Neural cell (in vitro differentiated cells): ENCODE measurements at regions not wholly inside any gene's neighbourhood (a gene's known extent, or its start where the extent isn't known, plus 50 kb on each side); places are given as distances from the start of the nearest gene placed in this dataset.

Source experiments
- H2AFZ ChIP-seq: fragments of 200-600, 300-800 bp; sonication (generic), shearing (Covaris generic); 2 replicates; pipeline ENCODE4 v1.6.0; 2014; ENCODE audit warnings: low read depth, mild to moderate bottlenecking, antibody characterized with exemption, low read length, moderate library complexity
- H3F3A ChIP-seq: fragments of 200-600 bp; shearing (Covaris generic); 2 replicates; pipeline ENCODE4 v1.6.1; 2016; ENCODE audit warnings: mild to moderate bottlenecking, moderate library complexity, mixed read lengths, antibody characterized with exemption, low read length; ENCODE audit not compliant: insufficient read depth, poor library complexity, severe bottlenecking
- H3K27ac ChIP-seq: fragments of 200-600, 300-800 bp; sonication (generic), shearing (Covaris generic); 2 replicates; pipeline ENCODE4 v1.5.1; 2014; ENCODE audit warnings: mild to moderate bottlenecking, low read length, moderate library complexity
- H3K27me3 ChIP-seq: fragments of 300-800, 200-600 bp; sonication (generic), shearing (Covaris generic); 2 replicates; pipeline ENCODE4 v1.6.0; 2014; ENCODE audit warnings: mild to moderate bottlenecking, low read depth, low read length, moderate library complexity; ENCODE audit not compliant: insufficient read depth
- H3K36me3 ChIP-seq: fragments of 300-800, 200-600 bp; sonication (generic), shearing (Covaris generic); 2 replicates; pipeline ENCODE4 v1.5.1; 2014; ENCODE audit warnings: mild to moderate bottlenecking, antibody characterized with exemption, low read length, moderate library complexity; ENCODE audit not compliant: insufficient read depth
- H3K4me2 ChIP-seq: fragments of 300-800, 200-600 bp; sonication (generic), shearing (Covaris generic); 2 replicates; pipeline ENCODE4 v1.6.0; 2014; ENCODE audit warnings: mild to moderate bottlenecking, low read length
- H3K4me3 ChIP-seq: fragments of 300-800, 200-600 bp; sonication (generic), shearing (Covaris generic); 2 replicates; pipeline ENCODE4 v1.5.1; 2014; ENCODE audit warnings: mild to moderate bottlenecking, low read length, moderate library complexity
- H3K79me2 ChIP-seq: fragments of 200-600 bp; shearing (Covaris generic); replicated peaks from 2 replicates; pipeline ENCODE4 v1.6.0; 2014; ENCODE audit warnings: mild to moderate bottlenecking, low read length, moderate library complexity; ENCODE audit not compliant: insufficient read depth
- H3K9ac ChIP-seq: fragments of 300-800, 200-600 bp; sonication (generic), shearing (Covaris generic); 2 replicates; pipeline ENCODE4 v1.6.1; 2016; ENCODE audit warnings: mild to moderate bottlenecking, low read length, mixed read lengths
- H3K9me2 ChIP-seq: fragments of 200-600 bp; shearing (Covaris generic); 2 replicates; pipeline ENCODE4 v1.6.1; 2016; ENCODE audit warnings: mild to moderate bottlenecking, low read length, mixed read lengths; ENCODE audit not compliant: insufficient read depth
- H3K9me3 ChIP-seq: fragments of 200-600, 300-800 bp; sonication (generic), shearing (Covaris generic); 2 replicates; pipeline ENCODE4 v1.6.1; 2016; ENCODE audit warnings: mild to moderate bottlenecking, mixed run types, low read length, moderate library complexity, mixed read lengths
- H4K20me1 ChIP-seq: fragments of 200-600 bp; shearing (Covaris generic); 2 replicates; pipeline ENCODE4 v1.6.1; 2016; ENCODE audit warnings: mild to moderate bottlenecking, mixed run types; ENCODE audit not compliant: insufficient read depth
- CTCF ChIP-seq: fragments of 450-650 bp; IDR thresholded peaks from 2 replicates; pipeline ENCODE4 v1.5.1; 2014; ENCODE audit warnings: antibody characterized with exemption, mild to moderate bottlenecking, moderate library complexity; ENCODE audit not compliant: poor library complexity, severe bottlenecking
- EP300 ChIP-seq: fragments of 450-650 bp; conservative IDR thresholded peaks from 2 replicates; pipeline ENCODE4 v1.6.1; 2014; ENCODE audit warnings: antibody characterized with exemption, mild to moderate bottlenecking, moderate library complexity; ENCODE audit not compliant: poor library complexity, severe bottlenecking
- EZH2 ChIP-seq: fragments of 200-600, 300-800 bp; shearing (Covaris generic), sonication (generic); IDR thresholded peaks from 2 replicates; pipeline ENCODE4 v1.6.1; 2014; ENCODE audit warnings: antibody characterized with exemption, low read length, borderline replicate concordance, mild to moderate bottlenecking; ENCODE audit not compliant: insufficient read depth, poor library complexity, severe bottlenecking
- MXI1 ChIP-seq: fragments of 450-650 bp; conservative IDR thresholded peaks from 2 replicates; pipeline ENCODE4 v1.6.1; 2014; ENCODE audit warnings: antibody characterized with exemption, mild to moderate bottlenecking; ENCODE audit not compliant: poor library complexity, severe bottlenecking
- POLR2AphosphoS5 ChIP-seq: IDR thresholded peaks from 2 replicates; pipeline ENCODE4 v1.6.1; 2012
- RAD21 ChIP-seq: fragments of 450-650 bp; conservative IDR thresholded peaks from 2 replicates; pipeline ENCODE4 v1.6.1; 2014; ENCODE audit warnings: antibody characterized with exemption, mild to moderate bottlenecking, moderate library complexity
- REST ChIP-seq: IDR thresholded peaks from 2 replicates; pipeline ENCODE4 v1.6.1; 2012; ENCODE audit warnings: borderline replicate concordance
- SMC3 ChIP-seq: fragments of 450-650 bp; conservative IDR thresholded peaks from 2 replicates; pipeline ENCODE4 v1.6.1; 2014; ENCODE audit warnings: antibody characterized with exemption, mild to moderate bottlenecking, moderate library complexity; ENCODE audit not compliant: poor library complexity
- TAF1 ChIP-seq: IDR thresholded peaks from 2 replicates; pipeline ENCODE4 v1.6.1; 2012; ENCODE audit warnings: low read depth

GRCh38 chr11:69931994-69932910 lies 113.0 kb upstream of the FGF3 start:
- no peaks in the 10 kb centered on the region for H3K9me2 ChIP-seq
- no peaks in the 10 kb centered on the region for H3F3A ChIP-seq
- no peaks in the 10 kb centered on the region for H4K20me1 ChIP-seq
- no peaks in the 10 kb centered on the region for H3K27me3 ChIP-seq
- H3K4me3 ChIP-seq = no peak overlapping the region
- no peak overlapping the region for H3K27ac ChIP-seq
- H3K9ac ChIP-seq = no peak overlapping the region
- no peaks in the 10 kb centered on the region for H3K79me2 ChIP-seq
- no peak overlapping the region for H3K4me2 ChIP-seq
- H3K36me3 ChIP-seq = no peaks in the 10 kb centered on the region
- H3K9me3 ChIP-seq = no peaks in the 10 kb centered on the region
- no peak for TF ChIP-seq SMC3
- no peak for TF ChIP-seq RAD21
- no peak for TF ChIP-seq POLR2AphosphoS5
- no peak for TF ChIP-seq MXI1
- TF ChIP-seq EZH2 = no peak
- TF ChIP-seq EP300 = no peak
- TF ChIP-seq CTCF = no peak
- no peak for TF ChIP-seq REST
- TF ChIP-seq TAF1 = no peak
- no peak overlapping the region for H2AFZ ChIP-seq

GRCh38 chr11:69934861-69935494 lies 115.8 kb upstream of the FGF3 start:
- no peak overlapping the region for H3K4me2 ChIP-seq
- no peaks in the 10 kb centered on the region for H3K27me3 ChIP-seq
- no peak overlapping the region for H2AFZ ChIP-seq
- TF ChIP-seq EP300 = no peak
- no peak for TF ChIP-seq REST
- no peak for TF ChIP-seq SMC3
- TF ChIP-seq RAD21 = no peak
- no peak for TF ChIP-seq POLR2AphosphoS5
- no peak for TF ChIP-seq CTCF
- TF ChIP-seq TAF1 = no peak
- no peak for TF ChIP-seq EZH2
- no peak for TF ChIP-seq MXI1
- H3K9ac ChIP-seq = no peak overlapping the region
- no peaks in the 10 kb centered on the region for H4K20me1 ChIP-seq
- no peaks in the 10 kb centered on the region for H3K79me2 ChIP-seq
- no peaks in the 10 kb centered on the region for H3K9me3 ChIP-seq
- H3K9me2 ChIP-seq = no peaks in the 10 kb centered on the region
- no peak overlapping the region for H3K4me3 ChIP-seq
- no peak overlapping the region for H3K27ac ChIP-seq
- H3K36me3 ChIP-seq = no peaks in the 10 kb centered on the region
- no peaks in the 10 kb centered on the region for H3F3A ChIP-seq
